Spinal cord (tissue), 9 donors: ENCODE measurements at regions not wholly inside any gene's neighbourhood (a gene's known extent, or its start where the extent isn't known, plus 50 kb on each side); places are given as distances from the start of the nearest gene placed in this dataset.

ENCODE experiments used
- DNase-seq, 6 donors: peaks; one replicate each; pipeline versions ENCODE4 v3.0.0 to v3.0.0-alpha.2; 2013 to 2015; ENCODE audit warnings: low spot score in 6 of 6, low read depth in 4 of 6
- H3K27ac ChIP-seq: one replicate; pipeline ENCODE4 v1.5.1; 2013; ENCODE audit warnings: low read depth, low read length, control low read depth
- H3K27me3 ChIP-seq: one replicate; pipeline ENCODE4 v1.6.1; 2013; ENCODE audit warnings: low read length; ENCODE audit not compliant: control insufficient read depth, insufficient read depth
- H3K36me3 ChIP-seq: one replicate; pipeline ENCODE4 v1.6.1; 2013; ENCODE audit warnings: low read length; ENCODE audit not compliant: control insufficient read depth, insufficient read depth
- H3K4me1 ChIP-seq: one replicate; pipeline ENCODE4 v1.6.1; 2013; ENCODE audit warnings: low read length; ENCODE audit not compliant: control insufficient read depth, insufficient read depth
- H3K4me3 ChIP-seq: one replicate; pipeline ENCODE4 v1.5.1; 2013; ENCODE audit warnings: low read depth, low read length, control low read depth
- H3K9me3 ChIP-seq: one replicate; pipeline ENCODE4 v1.6.1; 2013; ENCODE audit warnings: low read length; ENCODE audit not compliant: control insufficient read depth, insufficient read depth
- WGBS: methylation state at CpG from one replicate; pipeline ENCODE4 v1.1.5; 2013; ENCODE audit warnings: missing lambda C conversion rate; ENCODE audit not compliant: insufficient coverage; 5-methylcytosine and 5-hydroxymethylcytosine counted together
- donor health status: healthy.

DNA sequence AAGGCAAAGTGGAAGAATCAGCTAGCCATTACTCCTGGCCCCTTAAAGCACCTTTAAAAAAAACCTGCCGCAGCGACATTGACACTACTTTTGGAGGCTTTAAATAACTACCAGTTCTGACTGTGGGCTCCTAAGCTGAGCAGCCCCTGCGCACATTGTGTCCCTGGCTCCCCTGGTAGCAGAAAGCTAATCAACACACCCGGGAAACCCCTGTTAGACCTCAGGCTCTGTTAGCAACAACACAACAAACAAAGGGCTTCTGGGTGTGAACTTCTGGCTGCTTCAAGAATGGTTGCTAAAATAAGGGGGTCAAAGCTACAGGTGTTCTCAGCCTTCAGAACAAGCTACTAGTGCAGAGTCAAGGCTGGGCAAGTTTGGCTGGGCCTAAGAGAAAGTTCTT is 83.6 kb downstream of the TMEM100 start:
- no peaks in the 10 kb centered on the region for H3K27me3 ChIP-seq
- no peaks in the 10 kb centered on the region for H3K4me1 ChIP-seq
- no peaks in the 10 kb centered on the region for H3K36me3 ChIP-seq
- no peaks in the 10 kb centered on the region for H3K9me3 ChIP-seq
- no peak for DNase-seq
- no peak overlapping the region for H3K27ac ChIP-seq
- WGBS, result 92% methylated on average over 3 of the region's 4 CpGs
- no peak overlapping the region for H3K4me3 ChIP-seq

DNA sequence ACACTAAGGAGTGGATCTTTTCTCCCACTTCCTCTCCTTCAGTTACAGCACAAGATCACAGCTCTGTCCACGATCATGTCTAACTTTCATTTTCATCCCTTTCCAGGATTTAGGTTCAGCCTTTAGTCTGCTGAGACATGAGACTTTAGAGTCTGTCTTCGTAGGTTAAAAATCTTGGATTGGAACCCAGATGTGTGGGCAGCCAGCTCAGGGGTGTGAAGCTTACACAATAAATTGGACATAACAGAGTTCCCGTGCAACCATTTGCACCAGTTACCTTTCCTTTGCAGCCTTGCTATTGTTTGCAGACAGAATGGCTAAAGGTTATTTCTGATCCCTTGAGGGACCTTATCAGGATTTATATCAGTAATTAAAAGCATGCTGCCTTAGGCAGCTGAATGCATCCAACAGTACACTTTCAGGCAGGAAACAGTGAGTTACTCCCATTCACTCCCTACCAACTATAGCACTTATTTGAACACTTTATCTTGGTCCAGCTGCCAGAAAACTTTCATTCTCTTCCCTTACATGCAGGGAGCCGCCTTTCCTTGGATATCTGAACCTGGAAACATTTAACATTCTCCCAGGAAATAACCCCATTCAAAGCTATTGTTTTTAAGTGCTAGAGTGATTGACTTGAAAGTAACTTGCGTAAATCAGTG is 87.3 kb downstream of the TMEM100 start:
- no peak overlapping the region for H3K4me3 ChIP-seq
- no peaks in the 10 kb centered on the region for H3K27me3 ChIP-seq
- WGBS, result 38% methylated on average over 1 of the region's 5 CpGs
- no peaks in the 10 kb centered on the region for H3K4me1 ChIP-seq
- no peaks in the 10 kb centered on the region for H3K9me3 ChIP-seq
- DNase-seq, result peak in 2 of 6 donors; percentile 15 to 86
- H3K27ac ChIP-seq, result peak overlapping the region; percentile 12
- H3K36me3 ChIP-seq, result no peaks in the 10 kb centered on the region

DNA sequence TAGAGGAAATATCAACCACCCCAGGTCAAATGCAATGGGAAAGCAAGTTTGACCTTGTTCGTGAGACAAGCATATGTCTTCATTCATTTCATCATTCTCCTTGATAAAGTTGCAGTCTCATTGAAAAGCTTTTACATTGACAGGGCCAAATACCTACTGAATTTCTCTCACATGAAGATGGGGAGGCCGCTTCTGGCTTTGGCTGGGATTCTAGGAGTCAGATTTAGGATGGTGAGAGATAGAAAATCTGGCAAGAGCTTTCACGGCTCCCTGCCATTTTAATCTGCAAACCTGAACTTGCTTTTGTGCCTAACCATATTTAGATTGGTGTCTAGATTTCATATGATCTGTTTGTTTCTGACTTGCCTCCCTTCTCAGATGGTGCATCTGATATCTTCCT is 88.0 kb downstream of the TMEM100 start:
- Histone ChIP-seq H3K36me3 (no peaks in the 10 kb centered on the region), H3K4me3 (no peak overlapping the region), H3K9me3 (no peaks in the 10 kb centered on the region), H3K27ac (peak overlapping the region; percentile 12), H3K4me1 (no peaks in the 10 kb centered on the region), H3K27me3 (no peaks in the 10 kb centered on the region)
- DNase-seq, result peak in 1 of 6 donors; percentile 16
- WGBS, result no CpG with 5 or more reads among the region's 3 CpGs

DNA sequence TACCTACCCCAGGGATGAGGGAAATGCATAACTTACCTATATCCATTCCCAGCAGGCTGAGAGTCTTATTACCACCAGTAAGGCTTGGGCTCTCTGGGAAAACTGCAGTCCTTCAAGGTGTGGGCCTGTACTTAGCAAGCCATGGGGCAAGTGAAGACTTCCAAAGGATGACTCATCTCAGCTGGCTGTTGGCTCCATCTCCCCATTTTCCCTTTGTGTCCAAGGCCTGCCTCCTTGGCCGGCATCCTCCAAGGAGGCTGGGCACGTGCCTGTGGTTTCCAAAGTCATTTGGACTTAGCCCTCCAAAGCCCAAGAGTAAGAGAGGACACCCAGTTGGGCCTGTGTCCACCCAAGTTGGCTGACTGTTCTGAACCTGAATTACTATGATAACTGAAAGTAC is 89.8 kb downstream of the TMEM100 start:
- Histone ChIP-seq H3K9me3 (no peaks in the 10 kb centered on the region), H3K27ac (no peak overlapping the region), H3K4me3 (no peak overlapping the region), H3K4me1 (no peaks in the 10 kb centered on the region), H3K36me3 (no peaks in the 10 kb centered on the region), H3K27me3 (no peaks in the 10 kb centered on the region)
- WGBS, result 87% methylated on average over 2 of the region's 2 CpGs
- no peak for DNase-seq

GRCh38 chr17:55632236-55632635 is 90.4 kb downstream of the TMEM100 start:
- Histone ChIP-seq H3K36me3 (no peaks in the 10 kb centered on the region), H3K4me3 (no peak overlapping the region), H3K9me3 (no peaks in the 10 kb centered on the region), H3K27me3 (no peaks in the 10 kb centered on the region), H3K4me1 (no peaks in the 10 kb centered on the region), H3K27ac (no peak overlapping the region)
- peak in 1 of 6 donors; percentile 50 for DNase-seq
- no CpG with 5 or more reads among the region's 2 CpGs for WGBS

- Histone ChIP-seq H3K4me1 (no peaks in the 10 kb centered on the region), H3K27ac (no peak overlapping the region), H3K36me3 (no peaks in the 10 kb centered on the region), H3K4me3 (no peak overlapping the region), H3K27me3 (no peaks in the 10 kb centered on the region), H3K9me3 (no peaks in the 10 kb centered on the region)
- 93% methylated on average over 7 of the region's 7 CpGs for WGBS
- no peak for DNase-seq
Measured at GRCh38 chr17:55629995-55630394, 92.7 kb downstream of the TMEM100 start.

GRCh38 chr17:55625521-55625920 is 97.1 kb downstream of the TMEM100 start:
- DNase-seq, result no peak

GRCh38 chr17:55624772-55625433 is 97.8 kb downstream of the TMEM100 start:
- Histone ChIP-seq H3K36me3 (no peaks in the 10 kb centered on the region), H3K27ac (no peak overlapping the region), H3K4me1 (no peaks in the 10 kb centered on the region), H3K27me3 (no peaks in the 10 kb centered on the region), H3K9me3 (no peaks in the 10 kb centered on the region), H3K4me3 (no peak overlapping the region)
- WGBS, result no CpG with 5 or more reads among the region's 3 CpGs
- no peak for DNase-seq

More at GRCh38 chr17:55625521-55625920, 97.1 kb downstream of the TMEM100 start:
- Histone ChIP-seq H3K4me1 (no peaks in the 10 kb centered on the region), H3K4me3 (no peak overlapping the region), H3K27ac (no peak overlapping the region), H3K36me3 (no peaks in the 10 kb centered on the region), H3K9me3 (no peaks in the 10 kb centered on the region), H3K27me3 (no peaks in the 10 kb centered on the region)

- H3K9me3 ChIP-seq, result no peaks in the 10 kb centered on the region
- H3K27me3 ChIP-seq, result no peaks in the 10 kb centered on the region
- H3K4me1 ChIP-seq, result no peaks in the 10 kb centered on the region
- 75% methylated on average over 1 of the region's 3 CpGs for WGBS
- no peak for DNase-seq
- H3K4me3 ChIP-seq, result no peak overlapping the region
- H3K27ac ChIP-seq, result no peak overlapping the region
- no peaks in the 10 kb centered on the region for H3K36me3 ChIP-seq
Measured at GRCh38 chr17:55622547-55622946, 100.1 kb downstream of the TMEM100 start.

- 94% methylated on average over 2 of the region's 4 CpGs for WGBS
- Histone ChIP-seq H3K4me3 (no peak overlapping the region), H3K27me3 (no peaks in the 10 kb centered on the region), H3K36me3 (no peaks in the 10 kb centered on the region), H3K27ac (no peak overlapping the region), H3K4me1 (no peaks in the 10 kb centered on the region), H3K9me3 (no peaks in the 10 kb centered on the region)
- DNase-seq, result no peak
Measured at GRCh38 chr17:55620945-55621344, 101.7 kb downstream of the TMEM100 start.
